ENCODE measurements at regions not wholly inside any gene's neighbourhood (a gene's known extent, or its start where the extent isn't known, plus 50 kb on each side); places are given as distances from the start of the nearest gene placed in this dataset.

- no peak for DNase-seq (ENCODE audit: low spot score)
Measured at GRCh38 chr3:8201886-8202285, 299.7 kb upstream of the LMCD1 start.

GRCh38 chr3:8204331-8204730, 297.3 kb upstream of the LMCD1 start:
- DNase-seq (ENCODE audit: low spot score) = no peak

- DNase-seq (ENCODE audit: low spot score) = no peak
Measured at GRCh38 chr3:8204853-8205650, 296.6 kb upstream of the LMCD1 start.

- DNase-seq (ENCODE audit: low spot score) = no peak
Measured at GRCh38 chr3:8205881-8206280, 295.7 kb upstream of the LMCD1 start.

GRCh38 chr3:8206971-8207617, 294.5 kb upstream of the LMCD1 start:
- no peak for DNase-seq (ENCODE audit: low spot score)

GRCh38 chr3:8210882-8211341, 290.7 kb upstream of the LMCD1 start:
- no peak for DNase-seq (ENCODE audit: low spot score)

GRCh38 chr3:8212794-8213193, 288.8 kb upstream of the LMCD1 start:
- DNase-seq (ENCODE audit: low spot score) = no peak

GRCh38 chr3:8213286-8213685, 288.3 kb upstream of the LMCD1 start:
- no peak for DNase-seq (ENCODE audit: low spot score)

- DNase-seq (ENCODE audit: low spot score) = no peak
Measured at GRCh38 chr3:8215821-8216220, 285.8 kb upstream of the LMCD1 start.

GRCh38 chr3:8218353-8218940, 283.2 kb upstream of the LMCD1 start:
- DNase-seq (ENCODE audit: low spot score) = no peak

- DNase-seq (ENCODE audit: low spot score) = no peak
Measured at GRCh38 chr3:8220291-8220690, 281.3 kb upstream of the LMCD1 start.

- peak; percentile 59 for DNase-seq (ENCODE audit: low spot score)
Measured at GRCh38 chr3:8223766-8224165, 277.9 kb upstream of the LMCD1 start.

GRCh38 chr3:8224941-8225340, 276.7 kb upstream of the LMCD1 start:
- no peak for DNase-seq (ENCODE audit: low spot score)

GRCh38 chr3:8233938-8234337, 267.7 kb upstream of the LMCD1 start:
- DNase-seq (ENCODE audit: low spot score) = no peak

GRCh38 chr3:8236264-8236663, 265.4 kb upstream of the LMCD1 start:
- DNase-seq (ENCODE audit: low spot score) = no peak

GRCh38 chr3:8237893-8238292, 263.7 kb upstream of the LMCD1 start:
- DNase-seq (ENCODE audit: low spot score) = no peak

- no peak for DNase-seq (ENCODE audit: low spot score)
Measured at GRCh38 chr3:8238432-8238831, 263.2 kb upstream of the LMCD1 start.

- no peak for DNase-seq (ENCODE audit: low spot score)
Measured at GRCh38 chr3:8239095-8239494, 262.5 kb upstream of the LMCD1 start.

- peak; percentile 24 for DNase-seq (ENCODE audit: low spot score)
Measured at GRCh38 chr3:8239718-8240695, 261.6 kb upstream of the LMCD1 start.

GRCh38 chr3:8246070-8246469, 255.6 kb upstream of the LMCD1 start:
- no peak for DNase-seq (ENCODE audit: low spot score)

GRCh38 chr3:8253201-8253600, 248.4 kb upstream of the LMCD1 start:
- peak; percentile 36 for DNase-seq (ENCODE audit: low spot score)

- DNase-seq (ENCODE audit: low spot score) = no peak
Measured at GRCh38 chr3:8254489-8254888, 247.1 kb upstream of the LMCD1 start.

All from COLO829 (cell line).